Mammary epithelial cell (primary cell): ENCODE measurements at regions not wholly inside any gene's neighbourhood (a gene's known extent, or its start where the extent isn't known, plus 50 kb on each side); places are given as distances from the start of the nearest gene placed in this dataset.

ENCODE experiments used
- EZH2 ChIP-seq: IDR thresholded peaks from 2 replicates; pipeline ENCODE4 v1.6.1; 2012; ENCODE audit warnings: low read length, inconsistent platforms, borderline replicate concordance
- TF ChIP-seq, protein P1 (sequence below), 2 donors: IDR thresholded peaks in 1 of 2; conservative IDR thresholded peaks in 1 of 2; 2 replicates each; pipeline ENCODE4 v1.5.1; 2011 to 2012; ENCODE audit warnings: inconsistent platforms in 2 of 2, low read length in 2 of 2, mild to moderate bottlenecking in 2 of 2, control low read depth in 1 of 2, low read depth in 1 of 2; ENCODE audit not compliant: insufficient read depth in 1 of 2; ENCODE audit errors: extremely low read depth in 1 of 2

DNA sequence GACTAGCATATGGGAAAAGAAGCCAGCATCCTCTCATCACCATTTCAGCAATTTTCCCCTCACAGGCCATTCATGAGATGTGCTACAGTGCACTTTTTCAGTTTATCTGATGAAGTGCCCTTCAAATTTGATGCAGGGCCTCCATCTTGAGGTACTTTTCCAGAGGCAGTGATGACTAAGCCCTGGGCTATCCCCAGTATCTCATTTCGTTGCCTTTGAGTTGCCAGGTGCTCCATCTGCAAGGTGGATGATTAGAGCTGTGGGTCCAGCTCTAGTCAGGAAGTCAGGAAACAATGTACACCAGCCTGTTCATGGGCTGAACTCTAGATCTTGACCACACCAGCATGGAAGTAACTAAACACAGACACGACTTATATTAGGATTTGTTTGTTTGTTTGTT is 425.2 kb downstream of the METTL4 start:
- TF ChIP-seq, protein P1, sequence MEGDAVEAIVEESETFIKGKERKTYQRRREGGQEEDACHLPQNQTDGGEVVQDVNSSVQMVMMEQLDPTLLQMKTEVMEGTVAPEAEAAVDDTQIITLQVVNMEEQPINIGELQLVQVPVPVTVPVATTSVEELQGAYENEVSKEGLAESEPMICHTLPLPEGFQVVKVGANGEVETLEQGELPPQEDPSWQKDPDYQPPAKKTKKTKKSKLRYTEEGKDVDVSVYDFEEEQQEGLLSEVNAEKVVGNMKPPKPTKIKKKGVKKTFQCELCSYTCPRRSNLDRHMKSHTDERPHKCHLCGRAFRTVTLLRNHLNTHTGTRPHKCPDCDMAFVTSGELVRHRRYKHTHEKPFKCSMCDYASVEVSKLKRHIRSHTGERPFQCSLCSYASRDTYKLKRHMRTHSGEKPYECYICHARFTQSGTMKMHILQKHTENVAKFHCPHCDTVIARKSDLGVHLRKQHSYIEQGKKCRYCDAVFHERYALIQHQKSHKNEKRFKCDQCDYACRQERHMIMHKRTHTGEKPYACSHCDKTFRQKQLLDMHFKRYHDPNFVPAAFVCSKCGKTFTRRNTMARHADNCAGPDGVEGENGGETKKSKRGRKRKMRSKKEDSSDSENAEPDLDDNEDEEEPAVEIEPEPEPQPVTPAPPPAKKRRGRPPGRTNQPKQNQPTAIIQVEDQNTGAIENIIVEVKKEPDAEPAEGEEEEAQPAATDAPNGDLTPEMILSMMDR (conservative IDR thresholded peaks at IDR 0.05 in 1 of 2, IDR thresholded peaks at IDR 0.05 in 1 of 2; ENCODE audit: extremely low read depth in 1 of 2, insufficient read depth in 1 of 2, low read depth in 1 of 2, low read length in 2 of 2): no peak
- TF ChIP-seq EZH2: no peak
